ENCODE measurements at regions not wholly inside any gene's neighbourhood (a gene's known extent, or its start where the extent isn't known, plus 50 kb on each side); places are given as distances from the start of the nearest gene placed in this dataset.
A peak's percentile ranks its signal among the peaks of the same experiment; 100 is the strongest.
"Not testable (repeated sequence)": the region's sequence is repeated elsewhere in the genome, so short reads cannot be mapped to it uniquely, and the experiment has no call there.

DNA sequence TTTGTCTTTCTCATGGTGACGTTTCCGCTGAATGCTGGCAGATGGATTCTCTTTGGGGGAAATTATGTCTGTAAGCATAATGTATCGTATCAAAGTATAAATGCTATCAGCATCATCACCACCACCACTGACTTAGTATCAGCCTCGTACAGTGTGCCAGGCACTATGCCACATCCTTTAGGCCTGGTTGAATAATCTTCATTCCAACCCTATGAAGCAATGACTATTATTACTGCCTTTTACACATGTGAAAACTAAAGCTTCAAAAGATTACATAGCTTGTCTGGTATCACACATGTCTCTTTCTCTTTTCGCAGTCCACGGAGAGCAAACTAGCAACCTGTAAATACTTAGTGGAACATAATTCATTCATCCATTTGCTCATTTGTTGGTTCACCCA, 166.7 kb upstream of the PRICKLE2 start:
- DNase-seq (ENCODE audit: low read depth, low spot score) = peak; percentile 54

- no peak for DNase-seq (ENCODE audit: low read depth, low spot score)
Observed at GRCh38 chr3:64390893-64391292, 165.6 kb upstream of the PRICKLE2 start.

DNA sequence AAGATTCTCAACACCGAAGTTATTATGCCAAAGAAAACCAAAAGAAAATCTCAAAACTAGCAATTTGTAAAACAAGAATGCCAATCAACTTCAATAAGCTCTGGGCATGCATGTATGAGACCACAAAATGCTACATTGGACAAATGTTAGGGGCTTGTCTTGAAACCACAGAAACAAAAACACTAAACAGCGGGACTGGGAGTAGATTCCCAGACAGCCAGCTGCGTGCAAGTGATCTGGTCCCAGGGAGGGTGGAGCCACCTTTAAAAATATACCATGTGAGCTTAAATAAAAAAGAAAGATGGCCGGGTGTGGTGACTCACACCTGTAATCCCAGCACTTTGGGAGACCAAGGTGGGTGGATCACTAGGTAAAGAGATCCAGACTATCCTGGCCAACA, 163.6 kb upstream of the PRICKLE2 start:
- peak; percentile 91 for DNase-seq (ENCODE audit: low read depth, low spot score)

DNA sequence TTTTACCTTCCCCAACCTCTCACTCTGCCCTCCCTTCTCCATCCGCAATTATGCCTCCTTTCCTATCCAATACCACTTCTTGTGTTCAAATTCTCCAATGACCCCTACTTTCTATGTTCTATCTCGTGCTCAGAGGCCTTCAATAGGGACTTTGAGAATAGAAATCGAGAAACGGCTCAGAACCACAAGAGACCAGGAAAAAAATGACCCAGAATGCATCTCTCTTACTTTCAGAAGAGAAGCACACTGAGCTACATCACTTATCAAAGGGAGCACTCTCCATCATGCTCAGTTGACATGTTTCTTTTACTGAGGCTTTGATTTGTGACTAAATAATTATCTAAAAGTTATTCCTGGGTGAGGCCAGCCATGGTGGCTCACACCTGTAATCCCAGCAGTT, 162.4 kb upstream of the PRICKLE2 start:
- no peak for DNase-seq (ENCODE audit: low read depth, low spot score)

GRCh38 chr3:64385277-64385676, 160.0 kb upstream of the PRICKLE2 start:
- DNase-seq (ENCODE audit: low read depth, low spot score) = no peak

- DNase-seq (ENCODE audit: low read depth, low spot score) = no peak
Observed at GRCh38 chr3:64384561-64384960, 159.3 kb upstream of the PRICKLE2 start.

GRCh38 chr3:64382153-64382552, 156.9 kb upstream of the PRICKLE2 start:
- no peak for DNase-seq (ENCODE audit: low read depth, low spot score)

- DNase-seq (ENCODE audit: low read depth, low spot score) = no peak
Observed at GRCh38 chr3:64381367-64381766, 156.1 kb upstream of the PRICKLE2 start.

- DNase-seq (ENCODE audit: low read depth, low spot score) = no peak
Observed at GRCh38 chr3:64380546-64380945, 155.3 kb upstream of the PRICKLE2 start.

- no peak for DNase-seq (ENCODE audit: low read depth, low spot score)
Observed at GRCh38 chr3:64379221-64379620, 154.0 kb upstream of the PRICKLE2 start.

DNA sequence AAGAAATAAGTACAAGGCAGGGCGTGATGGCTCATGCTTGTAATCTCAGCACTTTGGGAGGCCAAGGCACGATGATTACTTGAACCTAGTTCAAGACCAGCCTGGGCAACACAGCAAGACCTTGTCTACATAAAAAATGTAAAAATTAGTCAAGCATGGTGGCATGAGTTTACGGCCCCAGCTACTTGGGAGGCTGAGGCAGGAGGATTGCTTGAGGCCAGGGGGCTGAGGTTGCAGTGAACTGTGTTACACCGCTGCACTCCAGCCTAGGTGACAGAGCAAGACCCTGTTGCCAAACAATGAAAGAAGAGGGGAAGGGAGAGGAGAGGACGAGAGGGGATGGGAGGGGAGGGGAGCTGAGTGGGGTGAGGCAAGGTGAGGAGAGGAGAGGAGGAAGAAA, 152.7 kb upstream of the PRICKLE2 start:
- no peak for DNase-seq (ENCODE audit: low read depth, low spot score)

DNA sequence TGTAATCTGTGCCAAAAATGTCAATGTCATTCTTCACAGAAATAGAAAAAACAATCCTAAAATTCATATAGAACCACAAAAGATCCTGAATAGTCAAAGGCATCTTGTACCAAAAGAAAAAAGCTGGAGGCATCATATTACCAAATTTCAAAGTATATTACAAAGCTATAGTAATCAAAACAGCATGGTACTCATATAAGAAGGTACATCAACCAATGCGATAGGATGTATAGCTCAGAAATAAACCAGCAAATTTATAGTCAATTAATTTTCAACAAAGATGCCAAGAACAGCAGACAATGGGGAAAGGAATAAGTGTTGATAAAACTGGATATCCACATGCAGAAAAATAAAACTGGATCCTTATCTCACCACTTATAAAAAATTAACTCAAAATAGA, 150.5 kb upstream of the PRICKLE2 start:
- no peak for DNase-seq (ENCODE audit: low read depth, low spot score)

- no peak for DNase-seq (ENCODE audit: low read depth, low spot score)
Observed at GRCh38 chr3:64369390-64369789, 144.1 kb upstream of the PRICKLE2 start.

- no peak for DNase-seq (ENCODE audit: low read depth, low spot score)
Observed at GRCh38 chr3:64368257-64369020, 143.2 kb upstream of the PRICKLE2 start.

GRCh38 chr3:64365877-64366276, 140.6 kb upstream of the PRICKLE2 start:
- no peak for DNase-seq (ENCODE audit: low read depth, low spot score)

- DNase-seq (ENCODE audit: low read depth, low spot score) = no peak
Observed at GRCh38 chr3:64363842-64364241, 138.6 kb upstream of the PRICKLE2 start.

- no peak for DNase-seq (ENCODE audit: low read depth, low spot score)
Observed at GRCh38 chr3:64361962-64362735, 136.9 kb upstream of the PRICKLE2 start.

- not testable (repeated sequence) for DNase-seq (ENCODE audit: low read depth, low spot score)
Observed at GRCh38 chr3:64361036-64361435, 135.8 kb upstream of the PRICKLE2 start.

GRCh38 chr3:64360280-64360679, 135.0 kb upstream of the PRICKLE2 start:
- DNase-seq (ENCODE audit: low read depth, low spot score) = no peak

DNA sequence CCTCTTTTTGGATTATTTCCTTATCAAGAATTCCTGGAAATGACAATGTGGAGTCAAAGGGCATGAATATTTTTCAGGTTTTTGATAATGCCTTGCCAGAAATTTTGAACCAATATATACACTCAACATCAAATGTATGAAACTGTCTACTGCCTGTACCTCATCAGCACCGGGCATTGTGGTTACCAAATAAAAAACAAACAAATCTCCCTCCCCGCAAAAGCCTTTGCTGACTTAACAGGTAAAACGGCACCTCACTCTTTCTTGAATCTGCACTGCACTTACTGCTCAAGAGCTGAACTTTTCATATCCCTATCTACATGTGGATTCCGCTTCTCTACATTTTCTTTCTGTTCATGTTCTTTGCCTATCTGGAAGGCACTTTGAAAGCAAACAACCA, 134.5 kb upstream of the PRICKLE2 start:
- no peak for DNase-seq (ENCODE audit: low read depth, low spot score)

- DNase-seq (ENCODE audit: low read depth, low spot score) = no peak
Observed at GRCh38 chr3:64358853-64359252, 133.6 kb upstream of the PRICKLE2 start.

GRCh38 chr3:64358176-64358575, 132.9 kb upstream of the PRICKLE2 start:
- DNase-seq (ENCODE audit: low read depth, low spot score) = no peak

DNA sequence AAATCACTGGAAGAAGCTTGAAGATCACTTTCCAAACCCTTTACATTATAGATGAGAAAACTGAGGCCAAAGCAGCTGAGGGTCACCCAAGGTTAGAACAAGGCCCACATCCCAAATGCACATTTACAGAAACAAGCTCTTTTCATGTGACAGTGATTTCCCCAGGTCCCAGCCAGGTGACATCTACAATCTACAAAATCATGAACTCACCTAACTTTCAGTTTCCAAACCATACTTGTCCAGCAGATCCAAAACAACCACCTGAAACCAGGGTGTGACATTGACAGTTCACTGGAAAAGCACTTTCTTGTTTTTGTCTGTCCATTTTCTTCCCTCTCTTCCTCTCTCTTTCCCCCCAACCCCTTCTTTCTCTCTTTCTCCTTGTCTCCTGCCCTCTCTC, 132.2 kb upstream of the PRICKLE2 start:
- DNase-seq (ENCODE audit: low read depth, low spot score) = no peak

Data from astrocyte of the hippocampus (primary cell).